ENCODE measurements at regions not wholly inside any gene's neighbourhood (a gene's known extent, or its start where the extent isn't known, plus 50 kb on each side); places are given as distances from the start of the nearest gene placed in this dataset.
A peak's percentile ranks its signal among the peaks of the same experiment; 100 is the strongest.

- TF ChIP-seq FOXP2 (optimal IDR thresholded peaks at IDR 0.05; ENCODE audit: control extremely low read depth, extremely low read length, insufficient read depth) (no peak), POLR2AphosphoS5 (IDR thresholded peaks at IDR 0.05; ENCODE audit: borderline replicate concordance, low read depth, low read length) (peak; percentile 1; the same call in 1 of the 2 replicates)
- peak overlapping the region; percentile 92 for H3K27ac ChIP-seq
- no peak for DNase-seq (ENCODE audit: low read depth, low spot score)
Observed at GRCh38 chr1:54487571-54488050, 60.4 kb upstream of the ACOT11 start.

GRCh38 chr1:54486907-54487306 is 61.1 kb upstream of the ACOT11 start:
- TF ChIP-seq EZH2 (IDR thresholded peaks at IDR 0.05) (no peak), POLR2AphosphoS5 (IDR thresholded peaks at IDR 0.05; ENCODE audit: borderline replicate concordance, low read depth, low read length) (0 out of 2 replicates have a peak, but pooled peaks have one; percentile 11), FOXP2 (optimal IDR thresholded peaks at IDR 0.05; ENCODE audit: control extremely low read depth, extremely low read length, insufficient read depth) (peak; percentile 63)

More at GRCh38 chr1:54487571-54488050, 60.4 kb upstream of the ACOT11 start:
- Histone ChIP-seq H3K4me3 (peak overlapping the region; percentile 86), H3K9ac (ENCODE audit: insufficient read length) (peak overlapping the region; percentile 57), H3K9me3 (ENCODE audit: low read depth, low read length) (no peaks in the 10 kb centered on the region), H3K36me3 (ENCODE audit: insufficient read depth, low read length) (no peaks in the 10 kb centered on the region)

DNA sequence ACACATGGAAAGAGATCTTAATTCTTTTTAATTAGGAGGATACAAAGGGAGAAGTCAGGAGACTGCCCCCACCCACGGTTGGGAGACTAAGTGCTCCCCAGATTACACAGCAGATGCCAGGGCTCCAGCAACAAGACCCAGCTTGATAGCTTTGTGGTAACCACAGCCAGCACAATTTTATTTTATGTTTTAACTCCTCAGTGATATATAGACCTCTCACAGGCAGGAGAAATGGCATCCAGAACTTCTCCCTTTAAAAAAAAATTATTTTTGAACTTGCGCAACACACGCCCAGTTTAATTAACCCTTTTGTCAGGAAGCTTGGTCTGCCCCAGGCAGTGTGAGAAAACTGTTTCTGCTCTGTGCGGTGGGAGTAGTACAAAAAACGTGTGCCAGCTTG is 62.6 kb upstream of the ACOT11 start:
- DNase-seq (ENCODE audit: low read depth, low spot score): peak; percentile 85

More at GRCh38 chr1:54486907-54487306, 61.1 kb upstream of the ACOT11 start:
- DNase-seq (ENCODE audit: low read depth, low spot score): no peak
- Histone ChIP-seq H3K36me3 (ENCODE audit: insufficient read depth, low read length) (no peaks in the 10 kb centered on the region), H3K4me3 (no peak overlapping the region; the same call in 1 of the 2 replicates), H3K27ac (peak overlapping the region; percentile 92), H3K9me3 (ENCODE audit: low read depth, low read length) (no peaks in the 10 kb centered on the region), H3K9ac (ENCODE audit: insufficient read length) (no peak overlapping the region)

DNA sequence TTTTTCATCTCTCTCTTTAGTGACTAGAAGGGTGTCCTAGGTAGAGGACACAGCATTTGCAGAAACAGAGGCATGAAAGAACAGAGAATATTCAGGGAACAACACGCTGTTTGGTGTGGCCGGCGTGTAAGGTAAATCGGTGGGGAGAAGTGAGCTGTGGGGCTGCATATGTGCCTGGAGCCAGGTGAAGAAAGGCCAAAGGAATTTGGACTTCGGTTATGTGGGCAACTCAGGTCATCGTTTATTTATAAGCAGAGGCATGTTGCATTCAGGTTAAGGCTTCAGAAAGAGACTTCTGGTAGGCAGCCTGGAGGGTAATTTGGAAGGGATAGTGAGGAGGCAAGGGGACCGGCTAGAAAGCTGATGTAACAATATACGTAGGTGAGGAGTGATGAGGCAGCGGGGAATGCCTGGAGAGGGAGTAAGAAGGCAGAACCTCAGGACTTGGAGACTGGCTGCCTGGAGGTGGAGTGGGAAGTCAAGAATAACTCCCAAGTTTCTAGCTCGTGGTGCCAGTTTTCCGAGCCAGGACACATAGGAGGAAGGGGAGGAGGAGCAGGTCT is 64.1 kb upstream of the ACOT11 start:
- Histone ChIP-seq H3K4me3 (no peak overlapping the region), H3K9ac (ENCODE audit: insufficient read length) (no peak overlapping the region), H3K36me3 (ENCODE audit: insufficient read depth, low read length) (no peaks in the 10 kb centered on the region), H3K27ac (no peak overlapping the region), H3K9me3 (ENCODE audit: low read depth, low read length) (no peaks in the 10 kb centered on the region)
- TF ChIP-seq FOXP2 (optimal IDR thresholded peaks at IDR 0.05; ENCODE audit: control extremely low read depth, extremely low read length, insufficient read depth) (no peak), POLR2AphosphoS5 (IDR thresholded peaks at IDR 0.05; ENCODE audit: borderline replicate concordance, low read depth, low read length) (no peak), EZH2 (IDR thresholded peaks at IDR 0.05) (no peak)
- no peak for DNase-seq (ENCODE audit: low read depth, low spot score)

More for the DNA sequence above, 62.6 kb upstream of the ACOT11 start:
- TF ChIP-seq FOXP2 (optimal IDR thresholded peaks at IDR 0.05; ENCODE audit: control extremely low read depth, extremely low read length, insufficient read depth) (no peak), POLR2AphosphoS5 (IDR thresholded peaks at IDR 0.05; ENCODE audit: borderline replicate concordance, low read depth, low read length) (peak; percentile 49; the same call in 1 of the 2 replicates)
- Histone ChIP-seq H3K4me3 (peak overlapping the region; percentile 57), H3K9ac (ENCODE audit: insufficient read length) (no peak overlapping the region), H3K27ac (peak overlapping the region; percentile 86), H3K9me3 (ENCODE audit: low read depth, low read length) (no peaks in the 10 kb centered on the region), H3K36me3 (ENCODE audit: insufficient read depth, low read length) (no peaks in the 10 kb centered on the region)

DNA sequence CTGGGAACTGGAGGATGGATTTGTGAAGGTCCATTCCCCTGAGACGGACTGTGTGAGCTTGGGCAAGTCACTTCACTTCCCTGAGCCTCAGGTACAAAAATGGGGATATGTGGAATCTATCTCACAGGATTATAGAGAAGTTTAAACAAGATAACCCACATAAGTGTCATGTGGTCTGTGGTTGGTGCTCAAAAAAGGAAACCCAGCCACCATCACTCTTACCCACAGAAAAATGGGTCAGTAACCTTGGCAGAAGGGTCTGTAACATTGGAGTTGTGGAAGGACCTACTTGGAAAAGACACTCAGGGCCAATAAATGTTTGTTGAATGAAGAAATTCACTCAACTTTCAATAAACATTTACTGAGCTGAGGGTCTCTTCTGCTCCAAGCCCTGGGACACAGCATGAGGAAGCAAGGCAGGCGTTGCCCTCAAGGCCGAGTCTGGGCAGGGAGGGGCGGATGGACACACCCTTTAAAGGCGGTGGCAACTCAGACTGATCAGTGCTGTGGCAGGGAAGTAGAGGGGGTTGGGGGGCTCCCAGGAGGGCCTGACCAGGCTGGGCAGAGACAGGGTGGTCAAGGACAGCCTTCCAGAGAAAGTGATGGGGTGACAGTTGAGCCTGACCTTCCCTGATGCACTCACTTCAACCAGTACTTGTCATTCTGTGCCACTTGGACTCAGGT is 66.7 kb upstream of the ACOT11 start:
- DNase-seq (ENCODE audit: low read depth, low spot score): no peak
- TF ChIP-seq POLR2AphosphoS5 (IDR thresholded peaks at IDR 0.05; ENCODE audit: borderline replicate concordance, low read depth, low read length) (no peak), FOXP2 (optimal IDR thresholded peaks at IDR 0.05; ENCODE audit: control extremely low read depth, extremely low read length, insufficient read depth) (no peak)
- Histone ChIP-seq H3K9me3 (ENCODE audit: low read depth, low read length) (no peaks in the 10 kb centered on the region), H3K27ac (peak overlapping the region; percentile 92), H3K4me3 (0 out of 2 replicates have a peak overlapping the region, but pooled peaks have one; percentile 12), H3K9ac (ENCODE audit: insufficient read length) (no peak overlapping the region), H3K36me3 (ENCODE audit: insufficient read depth, low read length) (no peaks in the 10 kb centered on the region)

- Histone ChIP-seq H3K4me3 (peak overlapping the region; percentile 46; the same call in 1 of the 2 replicates), H3K27ac (peak overlapping the region; percentile 92), H3K9me3 (ENCODE audit: low read depth, low read length) (no peaks in the 10 kb centered on the region), H3K9ac (ENCODE audit: insufficient read length) (peak overlapping the region; percentile 46), H3K36me3 (ENCODE audit: insufficient read depth, low read length) (no peaks in the 10 kb centered on the region)
- DNase-seq (ENCODE audit: low read depth, low spot score): no peak
- TF ChIP-seq FOXP2 (optimal IDR thresholded peaks at IDR 0.05; ENCODE audit: control extremely low read depth, extremely low read length, insufficient read depth) (no peak), EZH2 (IDR thresholded peaks at IDR 0.05) (no peak), POLR2AphosphoS5 (IDR thresholded peaks at IDR 0.05; ENCODE audit: borderline replicate concordance, low read depth, low read length) (peak; percentile 26; the same call in 1 of the 2 replicates)
Observed at GRCh38 chr1:54480525-54480848, 67.5 kb upstream of the ACOT11 start.

DNA sequence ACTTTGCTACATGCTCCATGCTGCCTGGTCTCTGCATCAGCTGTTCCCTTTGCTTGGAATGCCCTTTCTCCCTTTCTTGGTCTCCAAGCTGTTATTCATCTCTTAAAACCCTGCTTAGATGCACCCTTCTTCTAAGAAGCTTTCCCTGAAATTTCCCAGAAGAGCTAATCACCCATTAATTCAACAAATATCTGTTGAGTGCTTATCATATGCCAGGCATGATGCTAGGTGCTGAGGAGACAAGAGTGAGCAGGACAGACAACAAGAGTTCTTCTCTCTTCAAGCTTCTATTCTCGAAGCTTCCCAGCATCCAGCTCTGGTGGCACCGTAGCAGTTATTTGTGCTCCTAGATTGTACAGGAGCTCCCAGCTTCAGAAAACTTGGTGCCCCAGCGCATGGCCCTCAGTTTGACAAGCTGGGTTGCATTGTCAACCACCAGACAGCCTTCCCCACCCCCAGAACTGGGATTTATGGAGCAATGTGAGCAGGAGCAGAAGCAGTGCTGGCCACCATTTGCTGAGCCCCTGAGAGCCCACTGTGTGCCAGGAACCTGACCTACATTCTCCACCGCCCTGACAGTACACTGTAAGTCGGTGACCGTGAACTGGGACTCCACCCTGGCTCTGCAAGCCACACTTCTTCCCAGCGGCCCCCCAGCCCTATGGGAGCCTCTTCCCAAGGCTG is 68.0 kb upstream of the ACOT11 start:
- TF ChIP-seq FOXP2 (optimal IDR thresholded peaks at IDR 0.05; ENCODE audit: control extremely low read depth, extremely low read length, insufficient read depth) (no peak), EZH2 (IDR thresholded peaks at IDR 0.05) (no peak), POLR2AphosphoS5 (IDR thresholded peaks at IDR 0.05; ENCODE audit: borderline replicate concordance, low read depth, low read length) (no peak)
- H3K27ac ChIP-seq: peak overlapping the region; percentile 92
- H3K4me3 ChIP-seq: peak overlapping the region; percentile 46; the same call in 1 of the 2 replicates
- H3K36me3 ChIP-seq (ENCODE audit: insufficient read depth, low read length): no peaks in the 10 kb centered on the region
- H3K9ac ChIP-seq (ENCODE audit: insufficient read length): peak overlapping the region; percentile 46
- DNase-seq (ENCODE audit: low read depth, low spot score): no peak
- no peaks in the 10 kb centered on the region for H3K9me3 ChIP-seq (ENCODE audit: low read depth, low read length)

DNA sequence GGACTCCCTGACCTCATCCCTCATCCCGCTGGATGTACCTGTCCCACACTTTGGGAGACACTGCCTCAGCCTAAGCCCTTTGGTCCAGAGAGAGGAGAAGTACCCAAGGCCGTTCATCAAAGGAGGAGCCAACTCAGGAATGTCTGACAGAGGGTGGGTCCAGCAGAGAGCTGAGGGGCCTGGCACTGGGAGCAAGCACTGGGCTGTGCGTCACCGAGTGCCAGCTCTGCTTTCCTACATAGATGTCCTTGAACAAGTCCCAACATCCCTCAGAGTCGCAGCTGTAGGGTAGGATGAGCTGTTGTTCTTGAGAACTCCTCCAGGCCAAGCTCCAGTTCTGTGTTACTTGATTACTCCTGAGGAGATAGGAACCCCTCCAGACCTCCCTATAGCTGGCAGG is 68.8 kb upstream of the ACOT11 start:
- DNase-seq (ENCODE audit: low read depth, low spot score): no peak
- Histone ChIP-seq H3K9ac (ENCODE audit: insufficient read length) (no peak overlapping the region), H3K36me3 (ENCODE audit: insufficient read depth, low read length) (no peaks in the 10 kb centered on the region), H3K4me3 (no peak overlapping the region), H3K27ac (peak overlapping the region; percentile 92), H3K9me3 (ENCODE audit: low read depth, low read length) (no peaks in the 10 kb centered on the region)
- TF ChIP-seq EZH2 (IDR thresholded peaks at IDR 0.05) (no peak), POLR2AphosphoS5 (IDR thresholded peaks at IDR 0.05; ENCODE audit: borderline replicate concordance, low read depth, low read length) (no peak), FOXP2 (optimal IDR thresholded peaks at IDR 0.05; ENCODE audit: control extremely low read depth, extremely low read length, insufficient read depth) (no peak)
